ENCODE measurements at regions not wholly inside any gene's neighbourhood (a gene's known extent, or its start where the extent isn't known, plus 50 kb on each side); places are given as distances from the start of the nearest gene placed in this dataset.

- TF ChIP-seq, protein P1, sequence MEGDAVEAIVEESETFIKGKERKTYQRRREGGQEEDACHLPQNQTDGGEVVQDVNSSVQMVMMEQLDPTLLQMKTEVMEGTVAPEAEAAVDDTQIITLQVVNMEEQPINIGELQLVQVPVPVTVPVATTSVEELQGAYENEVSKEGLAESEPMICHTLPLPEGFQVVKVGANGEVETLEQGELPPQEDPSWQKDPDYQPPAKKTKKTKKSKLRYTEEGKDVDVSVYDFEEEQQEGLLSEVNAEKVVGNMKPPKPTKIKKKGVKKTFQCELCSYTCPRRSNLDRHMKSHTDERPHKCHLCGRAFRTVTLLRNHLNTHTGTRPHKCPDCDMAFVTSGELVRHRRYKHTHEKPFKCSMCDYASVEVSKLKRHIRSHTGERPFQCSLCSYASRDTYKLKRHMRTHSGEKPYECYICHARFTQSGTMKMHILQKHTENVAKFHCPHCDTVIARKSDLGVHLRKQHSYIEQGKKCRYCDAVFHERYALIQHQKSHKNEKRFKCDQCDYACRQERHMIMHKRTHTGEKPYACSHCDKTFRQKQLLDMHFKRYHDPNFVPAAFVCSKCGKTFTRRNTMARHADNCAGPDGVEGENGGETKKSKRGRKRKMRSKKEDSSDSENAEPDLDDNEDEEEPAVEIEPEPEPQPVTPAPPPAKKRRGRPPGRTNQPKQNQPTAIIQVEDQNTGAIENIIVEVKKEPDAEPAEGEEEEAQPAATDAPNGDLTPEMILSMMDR (IDR thresholded peaks at IDR 0.05): no peak
- H3K27ac ChIP-seq: no peak overlapping the region
- H3K36me3 ChIP-seq (ENCODE audit: control insufficient read depth, insufficient read depth, low read length): no peaks in the 10 kb centered on the region
- H3K4me1 ChIP-seq: no peaks in the 10 kb centered on the region
- no peaks in the 10 kb centered on the region for H3K9me3 ChIP-seq (ENCODE audit: control insufficient read depth, low read length)
- no peaks in the 10 kb centered on the region for H3K79me2 ChIP-seq
- H3K9ac ChIP-seq: no peak overlapping the region
- H3K4me3 ChIP-seq (ENCODE audit: low read depth, low read length): no peak overlapping the region
- no peak overlapping the region for H3K4me2 ChIP-seq (ENCODE audit: low read length)
- no peak overlapping the region for H2AFZ ChIP-seq
- no peaks in the 10 kb centered on the region for H3K27me3 ChIP-seq (ENCODE audit: control insufficient read depth, insufficient read depth, low read length)
Observed at GRCh38 chr11:133726542-133726941, 118.8 kb downstream of the SPATA19 start.

- H3K79me2 ChIP-seq: no peaks in the 10 kb centered on the region
- TF ChIP-seq, protein P1 (IDR thresholded peaks at IDR 0.05): no peak
Observed at GRCh38 chr11:133724116-133724515, 121.2 kb downstream of the SPATA19 start.

DNA sequence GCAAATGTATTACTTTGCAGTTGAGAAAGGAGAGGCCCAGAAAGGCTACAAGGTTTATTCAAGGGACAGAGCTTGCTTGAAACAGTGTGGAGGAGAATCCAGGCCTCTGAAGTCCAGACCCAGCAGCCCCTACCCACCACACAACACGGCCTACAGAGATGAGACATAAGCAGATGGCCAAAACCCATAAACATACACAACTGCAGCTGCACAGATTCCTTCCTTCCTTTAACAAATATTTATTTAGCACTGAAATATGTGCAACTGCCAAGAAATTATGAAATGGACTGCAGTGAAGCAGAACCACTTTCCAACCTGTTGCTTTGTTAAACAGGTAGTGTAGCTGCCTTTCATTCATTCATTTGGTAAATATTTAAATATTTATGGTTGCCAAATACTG lies 122.3 kb downstream of the SPATA19 start:
- H3K9me3 ChIP-seq (ENCODE audit: control insufficient read depth, low read length): no peaks in the 10 kb centered on the region
- no peak overlapping the region for H3K4me2 ChIP-seq (ENCODE audit: low read length)
- no peak overlapping the region for H2AFZ ChIP-seq
- H3K36me3 ChIP-seq (ENCODE audit: control insufficient read depth, insufficient read depth, low read length): no peaks in the 10 kb centered on the region
- H3K4me1 ChIP-seq: no peaks in the 10 kb centered on the region
- TF ChIP-seq, protein P1 (IDR thresholded peaks at IDR 0.05): no peak
- H3K27ac ChIP-seq: no peak overlapping the region
- H3K27me3 ChIP-seq (ENCODE audit: control insufficient read depth, insufficient read depth, low read length): no peaks in the 10 kb centered on the region
- no peak overlapping the region for H3K9ac ChIP-seq
- H3K79me2 ChIP-seq: no peaks in the 10 kb centered on the region
- no peak overlapping the region for H3K4me3 ChIP-seq (ENCODE audit: low read depth, low read length)

More at GRCh38 chr11:133724116-133724515, 121.2 kb downstream of the SPATA19 start:
- no peaks in the 10 kb centered on the region for H3K9me3 ChIP-seq (ENCODE audit: control insufficient read depth, low read length)
- no peak overlapping the region for H2AFZ ChIP-seq
- H3K27me3 ChIP-seq (ENCODE audit: control insufficient read depth, insufficient read depth, low read length): no peaks in the 10 kb centered on the region
- no peaks in the 10 kb centered on the region for H3K36me3 ChIP-seq (ENCODE audit: control insufficient read depth, insufficient read depth, low read length)
- H3K4me3 ChIP-seq (ENCODE audit: low read depth, low read length): no peak overlapping the region
- no peak overlapping the region for H3K4me2 ChIP-seq (ENCODE audit: low read length)
- no peak overlapping the region for H3K9ac ChIP-seq
- no peaks in the 10 kb centered on the region for H3K4me1 ChIP-seq
- H3K27ac ChIP-seq: no peak overlapping the region

GRCh38 chr11:133720951-133721350 lies 124.4 kb downstream of the SPATA19 start:
- Histone ChIP-seq H3K4me3 (ENCODE audit: low read depth, low read length) (no peak overlapping the region), H3K4me2 (ENCODE audit: low read length) (no peak overlapping the region), H3K79me2 (no peaks in the 10 kb centered on the region), H3K36me3 (ENCODE audit: control insufficient read depth, insufficient read depth, low read length) (no peaks in the 10 kb centered on the region), H3K9me3 (ENCODE audit: control insufficient read depth, low read length) (no peaks in the 10 kb centered on the region), H3K27ac (no peak overlapping the region), H2AFZ (no peak overlapping the region), H3K27me3 (ENCODE audit: control insufficient read depth, insufficient read depth, low read length) (no peaks in the 10 kb centered on the region), H3K4me1 (no peaks in the 10 kb centered on the region), H3K9ac (no peak overlapping the region)
- TF ChIP-seq, protein P1 (IDR thresholded peaks at IDR 0.05): no peak

DNA sequence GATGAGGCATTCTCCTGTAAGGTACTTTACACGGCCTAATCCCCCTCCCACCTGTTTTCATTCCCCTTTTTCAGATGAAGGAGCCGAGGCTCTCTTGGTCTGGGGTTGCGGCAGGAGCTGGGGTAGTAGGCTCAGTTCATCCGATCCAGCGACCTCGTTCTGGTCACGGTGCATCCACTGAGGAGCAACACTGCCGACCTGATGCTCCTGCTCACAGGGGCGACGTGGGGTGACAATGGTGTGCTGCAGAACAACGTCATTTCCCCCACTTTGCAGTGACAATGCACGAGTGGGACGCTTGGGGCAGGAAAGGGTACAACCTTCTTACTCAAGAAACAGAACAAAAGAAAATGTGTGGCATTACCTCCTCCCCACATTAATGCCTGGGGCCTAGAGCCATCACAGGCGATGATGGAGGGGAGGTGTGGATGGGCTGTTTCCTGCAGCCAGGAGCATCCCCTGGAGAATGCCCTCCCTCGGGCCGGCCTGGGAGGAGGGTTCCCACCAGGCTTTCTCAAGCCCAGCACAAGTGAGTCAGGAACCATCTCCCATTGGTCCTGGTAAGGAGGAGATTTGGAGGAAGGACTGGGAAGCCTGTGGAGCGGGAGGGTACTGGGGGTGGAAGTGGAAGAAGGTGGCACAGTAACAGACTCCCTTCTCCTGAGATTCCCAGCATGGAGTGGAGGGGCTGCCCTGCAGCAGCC lies 125.6 kb downstream of the SPATA19 start:
- Histone ChIP-seq H3K4me3 (ENCODE audit: low read depth, low read length) (no peak overlapping the region), H3K4me1 (no peaks in the 10 kb centered on the region), H3K9me3 (ENCODE audit: control insufficient read depth, low read length) (no peaks in the 10 kb centered on the region), H2AFZ (no peak overlapping the region), H3K9ac (no peak overlapping the region), H3K27me3 (ENCODE audit: control insufficient read depth, insufficient read depth, low read length) (no peaks in the 10 kb centered on the region), H3K36me3 (ENCODE audit: control insufficient read depth, insufficient read depth, low read length) (no peaks in the 10 kb centered on the region), H3K79me2 (no peaks in the 10 kb centered on the region), H3K4me2 (ENCODE audit: low read length) (no peak overlapping the region), H3K27ac (no peak overlapping the region)
- TF ChIP-seq, protein P1 (IDR thresholded peaks at IDR 0.05): no peak

Data from parathyroid adenoma (tissue), 2 donors.